Activated CD4-positive, alpha-beta T cell treated with anti-CD3 and anti-CD28 coated beads, Interleukin-2, Interleukin-4, amounts not matched to agents 100 ng/mL and 50 ng/mL, durations not matched to agents 16 hours and 8 hours (primary cell): ENCODE measurements at regions not wholly inside any gene's neighbourhood (a gene's known extent, or its start where the extent isn't known, plus 50 kb on each side); places are given as distances from the start of the nearest gene placed in this dataset.
A peak's percentile ranks its signal among the peaks of the same experiment; 100 is the strongest.

Source experiments
- DNase-seq: peaks from one replicate; pipeline ENCODE4 v3.0.0-alpha.2; 2020; ENCODE audit warnings: low spot score

GRCh38 chr4:53920883-53921282 lies 143.5 kb downstream of the CHIC2 start:
- DNase-seq = no peak

- no peak for DNase-seq
These were observed 144.3 kb downstream of the CHIC2 start for GRCh38 chr4:53920116-53920515.

GRCh38 chr4:53919535-53919934 lies 144.9 kb downstream of the CHIC2 start:
- DNase-seq = no peak

GRCh38 chr4:53917729-53918128 lies 146.7 kb downstream of the CHIC2 start:
- DNase-seq = no peak

- no peak for DNase-seq
These were observed 147.9 kb downstream of the CHIC2 start for GRCh38 chr4:53916431-53916889.

- DNase-seq = peak; percentile 41
These were observed 149.9 kb downstream of the CHIC2 start for GRCh38 chr4:53914313-53915016.

GRCh38 chr4:53913771-53914170 lies 150.6 kb downstream of the CHIC2 start:
- no peak for DNase-seq

- DNase-seq = no peak
These were observed 151.5 kb downstream of the CHIC2 start for GRCh38 chr4:53912766-53913497.

GRCh38 chr4:53908661-53909078 lies 155.7 kb downstream of the CHIC2 start:
- DNase-seq = peak; percentile 40

GRCh38 chr4:53907772-53908171 lies 156.6 kb downstream of the CHIC2 start:
- DNase-seq = no peak

GRCh38 chr4:53906606-53907190 lies 157.7 kb downstream of the CHIC2 start:
- DNase-seq = no peak

GRCh38 chr4:53905941-53906377 lies 158.4 kb downstream of the CHIC2 start:
- no peak for DNase-seq

- no peak for DNase-seq
These were observed 159.0 kb downstream of the CHIC2 start for GRCh38 chr4:53905276-53905940.

GRCh38 chr4:53902786-53903185 lies 161.6 kb downstream of the CHIC2 start:
- no peak for DNase-seq

- DNase-seq = no peak
These were observed 164.1 kb downstream of the CHIC2 start for GRCh38 chr4:53900271-53900649.

GRCh38 chr4:53899586-53900270 lies 164.7 kb downstream of the CHIC2 start:
- DNase-seq = no peak

- no peak for DNase-seq
These were observed 169.3 kb downstream of the CHIC2 start for GRCh38 chr4:53895137-53895536.

- no peak for DNase-seq
These were observed 173.9 kb downstream of the CHIC2 start for GRCh38 chr4:53890461-53890860.

- DNase-seq = no peak
These were observed 174.9 kb downstream of the CHIC2 start for GRCh38 chr4:53889326-53890055.

GRCh38 chr4:53886090-53886489 lies 178.3 kb downstream of the CHIC2 start:
- no peak for DNase-seq

GRCh38 chr4:53885668-53886067 lies 178.7 kb downstream of the CHIC2 start:
- no peak for DNase-seq
